Astrocyte of the cerebellum (primary cell): ENCODE measurements at regions not wholly inside any gene's neighbourhood (a gene's known extent, or its start where the extent isn't known, plus 50 kb on each side); places are given as distances from the start of the nearest gene placed in this dataset.
"Not testable (repeated sequence)": the region's sequence is repeated elsewhere in the genome, so short reads cannot be mapped to it uniquely, and the experiment has no call there.

Experiments used
- DNase-seq: peaks from one replicate; pipeline ENCODE4 v3.0.0-alpha.2; 2011; ENCODE audit warnings: low read depth
- H3K4me3 ChIP-seq: 2 replicates; pipeline ENCODE4 v1.5.1; 2011; ENCODE audit warnings: mild to moderate bottlenecking, low read depth, low read length, moderate library complexity
- CTCF ChIP-seq: IDR thresholded peaks from 2 replicates; pipeline ENCODE4 v1.5.1; 2012; ENCODE audit warnings: low read length, low read depth, moderate library complexity, mild to moderate bottlenecking; ENCODE audit errors: missing control alignments
- in situ Hi-C: cut with HindIII; loops from 2 replicates; pipeline ENCODE4 v1.10.0; 2017; ENCODE audit warnings: low sequenced_read_pairs

- no peak for DNase-seq
- in situ Hi-C loops = no loop called here
- no peak for TF ChIP-seq CTCF
- H3K4me3 ChIP-seq = no peak overlapping the region
Measured at GRCh38 chr5:26495437-26495836, 542.9 kb downstream of the CDH9 start.

- no peak overlapping the region for H3K4me3 ChIP-seq
- DNase-seq = no peak
- in situ Hi-C loops = no loop called here
- TF ChIP-seq CTCF = no peak
Measured at GRCh38 chr5:26492906-26493459, 545.4 kb downstream of the CDH9 start.

GRCh38 chr5:26487553-26487952 lies 550.8 kb downstream of the CDH9 start:
- in situ Hi-C loops = no loop called here
- no peak overlapping the region for H3K4me3 ChIP-seq
- no peak for DNase-seq
- no peak for TF ChIP-seq CTCF

GRCh38 chr5:26486631-26487030 lies 551.8 kb downstream of the CDH9 start:
- peak; percentile 9 for DNase-seq
- in situ Hi-C loops = no loop called here
- no peak for TF ChIP-seq CTCF

GRCh38 chr5:26485146-26485860 lies 553.1 kb downstream of the CDH9 start:
- DNase-seq, H3K4me3 ChIP-seq, in situ Hi-C loops: not testable (repeated sequence)

More at GRCh38 chr5:26486631-26487030, 551.8 kb downstream of the CDH9 start:
- H3K4me3 ChIP-seq = no peak overlapping the region

- in situ Hi-C loops = no loop called here
- DNase-seq = peak; percentile 27
- H3K4me3 ChIP-seq = peak overlapping the region; percentile 11
- peak; percentile 60 for TF ChIP-seq CTCF
Measured at GRCh38 chr5:26482810-26483375, 555.5 kb downstream of the CDH9 start.
